Cardiac fibroblast (primary cell): ENCODE measurements at regions not wholly inside any gene's neighbourhood (a gene's known extent, or its start where the extent isn't known, plus 50 kb on each side); places are given as distances from the start of the nearest gene placed in this dataset.

Experiments
- DNase-seq, 2 donors: peaks; one replicate each; pipeline versions ENCODE4 v3.0.0 to v3.0.0-alpha.2; 2010; ENCODE audit warnings: low read depth in 2 of 2
- H3K4me3 ChIP-seq, 2 donors: replicated peaks in 1 of 2; 1 replicate in 1 of 2; 2 replicates in 1 of 2; pipeline ENCODE4 v1.5.1; 2011; ENCODE audit warnings: low read depth in 2 of 2, low read length in 2 of 2, mild to moderate bottlenecking in 2 of 2, moderate library complexity in 1 of 2
- CTCF ChIP-seq: IDR thresholded peaks from one replicate; pipeline ENCODE4 v1.5.1; 2011; ENCODE audit warnings: low read depth, mild to moderate bottlenecking, low read length, inconsistent platforms

- TF ChIP-seq CTCF = no peak
Measured at GRCh38 chr13:107452833-107453232, 762.5 kb downstream of the LIG4 start.

GRCh38 chr13:107450931-107451330 lies 764.4 kb downstream of the LIG4 start:
- no peak for TF ChIP-seq CTCF
- peak; percentile 68 to 92 for DNase-seq
- no peak overlapping the region for H3K4me3 ChIP-seq

More at GRCh38 chr13:107452833-107453232, 762.5 kb downstream of the LIG4 start:
- no peak overlapping the region for H3K4me3 ChIP-seq
- no peak for DNase-seq

GRCh38 chr13:107450431-107450830 lies 764.9 kb downstream of the LIG4 start:
- DNase-seq = peak in 1 of 2 donors; percentile 21
- H3K4me3 ChIP-seq = no peak overlapping the region
- TF ChIP-seq CTCF = no peak

- no peak for DNase-seq
- TF ChIP-seq CTCF = no peak
- H3K4me3 ChIP-seq = no peak overlapping the region
Measured at GRCh38 chr13:107447591-107447990, 767.7 kb downstream of the LIG4 start.

- peak; percentile 20 to 27 for DNase-seq
- H3K4me3 ChIP-seq = no peak overlapping the region
- no peak for TF ChIP-seq CTCF
Measured at GRCh38 chr13:107441279-107441678, 774.1 kb downstream of the LIG4 start.

- no peak overlapping the region for H3K4me3 ChIP-seq
- no peak for TF ChIP-seq CTCF
- DNase-seq = no peak
Measured at GRCh38 chr13:107438251-107438650, 777.1 kb downstream of the LIG4 start.

- no peak overlapping the region for H3K4me3 ChIP-seq
- no peak for TF ChIP-seq CTCF
Measured at GRCh38 chr13:107434347-107434746, 781.0 kb downstream of the LIG4 start.

More at GRCh38 chr13:107434347-107434746, 781.0 kb downstream of the LIG4 start:
- DNase-seq = no peak
